ENCODE measurements at regions not wholly inside any gene's neighbourhood (a gene's known extent, or its start where the extent isn't known, plus 50 kb on each side); places are given as distances from the start of the nearest gene placed in this dataset.
"Not testable (repeated sequence)": the region's sequence is repeated elsewhere in the genome, so short reads cannot be mapped to it uniquely, and the experiment has no call there.

DNA sequence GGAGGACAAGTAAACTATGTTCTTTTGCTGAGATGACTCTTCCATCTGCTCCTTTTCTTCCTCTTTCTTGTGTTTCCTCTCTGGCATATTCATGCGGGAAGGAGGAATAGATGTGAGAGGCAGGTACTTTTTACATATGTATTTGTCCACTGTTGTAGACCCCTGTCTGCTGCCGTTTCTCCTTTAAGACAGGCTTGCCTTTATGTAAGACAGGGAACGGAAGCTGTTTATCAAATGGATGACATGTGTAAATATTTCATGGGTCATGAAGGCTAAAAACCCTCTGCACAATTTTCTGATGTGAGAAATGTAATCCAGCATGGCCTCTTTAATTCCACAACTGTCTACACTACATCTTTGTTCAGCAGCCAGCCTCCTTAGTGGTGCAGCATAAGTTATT lies 1525.5 kb upstream of the NUDT12 start:
- Histone ChIP-seq H3K9me3 (peaks cover 0 to 7% (median 0%) of the 10 kb centered on the region in 3 donors), H3K27me3 (no peaks in the 10 kb centered on the region), H3K4me1 (no peaks in the 10 kb centered on the region), H3K36me3 (no peaks in the 10 kb centered on the region), H3K4me3 (no peak overlapping the region), H3K27ac (no peak overlapping the region)
- TF ChIP-seq, protein P1, sequence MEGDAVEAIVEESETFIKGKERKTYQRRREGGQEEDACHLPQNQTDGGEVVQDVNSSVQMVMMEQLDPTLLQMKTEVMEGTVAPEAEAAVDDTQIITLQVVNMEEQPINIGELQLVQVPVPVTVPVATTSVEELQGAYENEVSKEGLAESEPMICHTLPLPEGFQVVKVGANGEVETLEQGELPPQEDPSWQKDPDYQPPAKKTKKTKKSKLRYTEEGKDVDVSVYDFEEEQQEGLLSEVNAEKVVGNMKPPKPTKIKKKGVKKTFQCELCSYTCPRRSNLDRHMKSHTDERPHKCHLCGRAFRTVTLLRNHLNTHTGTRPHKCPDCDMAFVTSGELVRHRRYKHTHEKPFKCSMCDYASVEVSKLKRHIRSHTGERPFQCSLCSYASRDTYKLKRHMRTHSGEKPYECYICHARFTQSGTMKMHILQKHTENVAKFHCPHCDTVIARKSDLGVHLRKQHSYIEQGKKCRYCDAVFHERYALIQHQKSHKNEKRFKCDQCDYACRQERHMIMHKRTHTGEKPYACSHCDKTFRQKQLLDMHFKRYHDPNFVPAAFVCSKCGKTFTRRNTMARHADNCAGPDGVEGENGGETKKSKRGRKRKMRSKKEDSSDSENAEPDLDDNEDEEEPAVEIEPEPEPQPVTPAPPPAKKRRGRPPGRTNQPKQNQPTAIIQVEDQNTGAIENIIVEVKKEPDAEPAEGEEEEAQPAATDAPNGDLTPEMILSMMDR (IDR thresholded peaks at IDR 0.05): no peak
- DNase-seq: no peak
- intact Hi-C loops (cut with DNase I; ENCODE audit: low total_unique reads): no loop called here

DNA sequence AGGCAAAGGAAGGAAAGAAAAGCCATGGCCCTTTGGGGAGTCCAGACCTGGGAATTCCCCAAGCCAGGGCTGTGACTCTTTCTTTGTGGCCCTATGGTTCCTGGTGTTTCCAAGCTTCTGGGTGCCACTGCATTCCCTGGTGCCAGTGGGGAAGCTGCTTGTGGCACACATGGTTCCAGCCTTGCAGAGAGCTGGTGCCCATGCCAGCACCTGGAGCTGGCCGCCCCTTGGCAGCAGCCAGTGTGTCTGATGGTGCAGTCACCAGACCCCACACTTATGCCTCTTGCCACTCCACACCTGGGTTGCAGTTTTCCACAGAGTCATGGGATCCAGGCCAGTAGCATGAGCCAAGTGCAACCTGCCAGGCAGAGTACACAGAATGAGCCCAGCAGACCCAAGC lies 1495.3 kb upstream of the NUDT12 start:
- Histone ChIP-seq H3K9me3 (no peaks in the 10 kb centered on the region), H3K27me3 (no peaks in the 10 kb centered on the region), H3K4me1 (no peaks in the 10 kb centered on the region), H3K4me3 (no peak overlapping the region), H3K27ac (no peak overlapping the region), H3K36me3 (no peaks in the 10 kb centered on the region)
- TF ChIP-seq, protein P1 (IDR thresholded peaks at IDR 0.05): no peak
- intact Hi-C loops (cut with DNase I; ENCODE audit: low total_unique reads): no loop called here
- DNase-seq: no peak

DNA sequence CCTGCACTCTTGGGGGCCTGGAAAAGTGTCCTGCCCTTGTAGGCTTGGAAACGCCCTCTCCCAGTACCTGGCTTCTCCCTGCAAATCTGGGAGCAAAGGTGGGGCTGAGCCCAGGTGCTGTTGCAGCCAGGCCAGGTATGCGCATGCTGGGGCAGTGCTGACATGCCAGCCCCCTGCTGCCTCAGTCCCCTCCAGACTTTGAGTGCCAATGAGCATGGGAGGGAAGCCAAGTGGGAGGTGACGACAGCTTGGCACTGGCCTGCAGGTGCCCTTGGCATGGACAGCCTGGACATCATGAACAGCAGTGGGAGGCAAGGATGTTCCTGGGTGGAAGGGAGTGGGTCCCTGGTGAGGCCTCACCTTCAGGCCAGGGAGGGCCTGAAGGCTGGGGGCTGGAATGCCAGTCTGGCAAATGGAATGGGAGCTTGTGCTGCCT lies 1494.4 kb upstream of the NUDT12 start:
- Histone ChIP-seq H3K4me1 (no peaks in the 10 kb centered on the region), H3K27me3 (no peaks in the 10 kb centered on the region), H3K27ac (no peak overlapping the region), H3K36me3 (no peaks in the 10 kb centered on the region), H3K4me3 (no peak overlapping the region), H3K9me3 (no peaks in the 10 kb centered on the region)
- DNase-seq: no peak
- intact Hi-C loops (cut with DNase I; ENCODE audit: low total_unique reads): no loop called here
- TF ChIP-seq, protein P1 (IDR thresholded peaks at IDR 0.05): no peak

DNA sequence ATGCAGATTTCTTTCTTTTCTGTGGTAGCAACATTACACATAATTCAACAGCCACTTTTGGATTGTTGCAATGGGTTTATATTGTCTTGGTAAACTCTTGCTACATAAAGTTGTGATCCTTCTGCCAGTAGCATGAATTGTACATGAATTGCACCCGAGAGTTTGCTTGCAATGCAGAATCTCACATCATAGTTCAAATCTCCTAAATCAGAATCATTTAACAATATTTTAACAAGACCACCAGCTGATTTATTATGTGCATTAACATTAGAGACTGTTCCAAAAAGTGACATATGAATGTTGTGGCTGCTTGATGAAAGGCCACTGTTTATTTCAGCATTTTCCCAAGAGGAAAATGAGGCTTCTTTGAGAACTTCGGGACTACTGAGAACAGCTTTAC lies 1491.8 kb upstream of the NUDT12 start:
- H3K27ac ChIP-seq: no peak overlapping the region
- no peaks in the 10 kb centered on the region for H3K27me3 ChIP-seq
- TF ChIP-seq, protein P1 (IDR thresholded peaks at IDR 0.05): no peak
- H3K9me3 ChIP-seq: no peaks in the 10 kb centered on the region
- H3K4me1 ChIP-seq: no peaks in the 10 kb centered on the region
- intact Hi-C loops (cut with DNase I; ENCODE audit: low total_unique reads): no loop called here
- no peak for DNase-seq
- no peaks in the 10 kb centered on the region for H3K36me3 ChIP-seq
- no peak overlapping the region for H3K4me3 ChIP-seq

DNA sequence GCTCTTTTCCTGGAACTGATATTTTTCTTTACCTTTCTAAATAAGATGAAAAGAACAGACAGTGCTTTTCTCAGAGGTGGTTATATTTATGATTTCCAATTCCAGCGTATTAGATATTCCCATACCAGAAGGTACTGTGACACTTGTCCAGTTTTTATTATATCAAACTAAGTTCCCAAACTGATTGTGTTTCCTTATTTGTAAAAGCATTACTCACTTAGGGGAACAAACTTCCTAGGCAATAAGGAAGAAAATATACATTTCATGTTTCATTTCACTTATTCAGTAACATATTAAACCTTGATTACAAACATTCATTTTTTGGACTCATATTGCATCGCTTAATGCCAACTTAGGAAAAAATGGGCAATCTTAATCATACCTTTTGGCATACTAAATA lies 1480.0 kb upstream of the NUDT12 start:
- H3K4me1 ChIP-seq: no peaks in the 10 kb centered on the region
- intact Hi-C loops (cut with DNase I; ENCODE audit: low total_unique reads): no loop called here
- TF ChIP-seq, protein P1 (IDR thresholded peaks at IDR 0.05): no peak
- DNase-seq: no peak
- H3K9me3 ChIP-seq: no peaks in the 10 kb centered on the region
- no peak overlapping the region for H3K4me3 ChIP-seq
- no peaks in the 10 kb centered on the region for H3K36me3 ChIP-seq
- no peaks in the 10 kb centered on the region for H3K27me3 ChIP-seq
- no peak overlapping the region for H3K27ac ChIP-seq

DNA sequence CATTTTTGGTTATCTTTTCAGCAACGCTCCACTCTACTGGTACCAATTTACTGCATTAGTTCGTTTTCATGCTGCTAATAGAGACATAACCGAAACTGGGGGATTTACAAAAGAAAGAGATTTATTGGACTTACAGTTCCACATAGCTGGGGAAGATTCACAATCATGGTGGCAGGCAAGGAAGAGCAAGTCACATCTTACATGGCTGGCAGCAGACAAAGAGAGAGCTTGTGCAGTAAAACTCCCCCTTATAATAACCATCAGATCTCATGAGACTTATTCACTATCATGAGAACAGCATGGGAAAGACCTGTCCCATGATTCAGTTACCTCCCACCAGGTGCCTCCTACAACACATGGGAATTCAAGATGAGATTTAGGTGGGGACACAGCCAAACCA lies 1474.2 kb upstream of the NUDT12 start:
- H3K4me1 ChIP-seq; DNase-seq; H3K36me3 ChIP-seq; H3K27ac ChIP-seq; H3K4me3 ChIP-seq; intact Hi-C loops (cut with DNase I; ENCODE audit: low total_unique reads); H3K27me3 ChIP-seq; H3K9me3 ChIP-seq: not testable (repeated sequence)
